ENCODE measurements at regions not wholly inside any gene's neighbourhood (a gene's known extent, or its start where the extent isn't known, plus 50 kb on each side); places are given as distances from the start of the nearest gene placed in this dataset.

GRCh38 chr6:142633317-142633716, 311.7 kb downstream of the HIVEP2 start:
- CTCF ChIA-PET, result no interaction called here
- Histone ChIP-seq H3K79me2 (ENCODE audit: control insufficient read depth, insufficient read depth, low read length) (no peaks in the 10 kb centered on the region), H3K27me3 (replicated peaks in 1 of 4; ENCODE audit: control extremely low read depth in 1 of 4, control insufficient read depth in 3 of 4, insufficient read depth in 4 of 4, low read length in 3 of 4) (no peaks in the 10 kb centered on the region), H3K4me2 (replicated peaks; ENCODE audit: low read depth, low read length, poor library complexity, severe bottlenecking) (no peak overlapping the region), H3K9ac (ENCODE audit: low read length) (no peak overlapping the region), H3K4me3 (ENCODE audit: control extremely low read depth in 1 of 5, extremely low read depth in 1 of 5, insufficient read depth in 1 of 5, low read depth in 2 of 5, low read length in 4 of 5) (no peak overlapping the region), H4K20me1 (ENCODE audit: control insufficient read depth, insufficient read depth, low read length, poor library complexity, severe bottlenecking) (no peaks in the 10 kb centered on the region), H2AFZ (ENCODE audit: insufficient read depth, low read depth, low read length, poor library complexity, severe bottlenecking) (no peak overlapping the region), H3K9me3 (ENCODE audit: control extremely low read depth in 1 of 3, control insufficient read depth in 2 of 3, insufficient read depth in 1 of 3, low read length in 2 of 3) (no peaks in the 10 kb centered on the region), H3K36me3 (replicated peaks in 1 of 2; ENCODE audit: control extremely low read depth in 1 of 2, control insufficient read depth in 1 of 2, extremely low read depth in 1 of 2, insufficient read depth in 2 of 2, low read length in 1 of 2) (no peaks in the 10 kb centered on the region), H3K4me1 (ENCODE audit: control insufficient read depth in 2 of 2, insufficient read depth in 2 of 2, low read length in 2 of 2) (no peaks in the 10 kb centered on the region), H3K27ac (ENCODE audit: low read length in 2 of 2) (no peak overlapping the region)
- intact Hi-C loops (cut with micrococcal nuclease), result no loop called here
- H3K27ac Mint-ChIP-seq, result no peak overlapping the region
- H3K27me3 Mint-ChIP-seq, result peaks cover 15% of the 10 kb centered on the region
- POLR2A ChIA-PET, result no interaction called here
- no peaks in the 10 kb centered on the region for H3K9me3 Mint-ChIP-seq (ENCODE audit: insufficient read depth)
- no peak for TF ChIP-seq CTCF (IDR thresholded peaks at IDR 0.05)
- TF ChIP-seq EZH2 (IDR thresholded peaks at IDR 0.05; ENCODE audit: borderline replicate concordance, insufficient read depth, low read depth, low read length, poor library complexity, severe bottlenecking), result no peak
- H3K4me3 Mint-ChIP-seq, result no peak overlapping the region
- ATAC-seq (ENCODE audit: low read depth), result no peak
- DNase-seq, result no peak
- no peaks in the 10 kb centered on the region for H3K4me1 Mint-ChIP-seq

GRCh38 chr6:142635130-142635529, 309.8 kb downstream of the HIVEP2 start:
- Mint-ChIP-seq H3K4me3 (no peak overlapping the region), H3K27me3 (peaks cover 22% of the 10 kb centered on the region), H3K4me1 (no peaks in the 10 kb centered on the region), H3K9me3 (ENCODE audit: insufficient read depth) (no peaks in the 10 kb centered on the region), H3K27ac (no peak overlapping the region)
- H3K9ac ChIP-seq (ENCODE audit: low read length), result no peak overlapping the region
- ChIA-PET CTCF (no interaction called here), POLR2A (no interaction called here)
- H3K4me3 ChIP-seq (ENCODE audit: control extremely low read depth in 1 of 5, extremely low read depth in 1 of 5, insufficient read depth in 1 of 5, low read depth in 2 of 5, low read length in 4 of 5), result no peak overlapping the region
- DNase-seq (no peak), ATAC-seq (ENCODE audit: low read depth) (no peak)
- no peaks in the 10 kb centered on the region for H3K4me1 ChIP-seq (ENCODE audit: control insufficient read depth in 2 of 2, insufficient read depth in 2 of 2, low read length in 2 of 2)
- no peak overlapping the region for H3K4me2 ChIP-seq (replicated peaks; ENCODE audit: low read depth, low read length, poor library complexity, severe bottlenecking)
- no peaks in the 10 kb centered on the region for H3K36me3 ChIP-seq (replicated peaks in 1 of 2; ENCODE audit: control extremely low read depth in 1 of 2, control insufficient read depth in 1 of 2, extremely low read depth in 1 of 2, insufficient read depth in 2 of 2, low read length in 1 of 2)
- no peak overlapping the region for H3K27ac ChIP-seq (ENCODE audit: low read length in 2 of 2)
- H3K27me3 ChIP-seq (replicated peaks in 1 of 4; ENCODE audit: control extremely low read depth in 1 of 4, control insufficient read depth in 3 of 4, insufficient read depth in 4 of 4, low read length in 3 of 4), result no peaks in the 10 kb centered on the region
- no peaks in the 10 kb centered on the region for H3K9me3 ChIP-seq (ENCODE audit: control extremely low read depth in 1 of 3, control insufficient read depth in 2 of 3, insufficient read depth in 1 of 3, low read length in 2 of 3)
- intact Hi-C loops (cut with micrococcal nuclease), result no loop called here
- 63% methylated on average over 1 of the region's 1 CpG for WGBS (ENCODE audit: insufficient coverage)
- TF ChIP-seq EZH2 (IDR thresholded peaks at IDR 0.05; ENCODE audit: borderline replicate concordance, insufficient read depth, low read depth, low read length, poor library complexity, severe bottlenecking) (no peak), CTCF (IDR thresholded peaks at IDR 0.05) (no peak)
- no peaks in the 10 kb centered on the region for H3K79me2 ChIP-seq (ENCODE audit: control insufficient read depth, insufficient read depth, low read length)
- no peaks in the 10 kb centered on the region for H4K20me1 ChIP-seq (ENCODE audit: control insufficient read depth, insufficient read depth, low read length, poor library complexity, severe bottlenecking)
- H2AFZ ChIP-seq (ENCODE audit: insufficient read depth, low read depth, low read length, poor library complexity, severe bottlenecking), result no peak overlapping the region
